ENCODE measurements at regions not wholly inside any gene's neighbourhood (a gene's known extent, or its start where the extent isn't known, plus 50 kb on each side); places are given as distances from the start of the nearest gene placed in this dataset.
A peak's percentile ranks its signal among the peaks of the same experiment; 100 is the strongest.

DNA sequence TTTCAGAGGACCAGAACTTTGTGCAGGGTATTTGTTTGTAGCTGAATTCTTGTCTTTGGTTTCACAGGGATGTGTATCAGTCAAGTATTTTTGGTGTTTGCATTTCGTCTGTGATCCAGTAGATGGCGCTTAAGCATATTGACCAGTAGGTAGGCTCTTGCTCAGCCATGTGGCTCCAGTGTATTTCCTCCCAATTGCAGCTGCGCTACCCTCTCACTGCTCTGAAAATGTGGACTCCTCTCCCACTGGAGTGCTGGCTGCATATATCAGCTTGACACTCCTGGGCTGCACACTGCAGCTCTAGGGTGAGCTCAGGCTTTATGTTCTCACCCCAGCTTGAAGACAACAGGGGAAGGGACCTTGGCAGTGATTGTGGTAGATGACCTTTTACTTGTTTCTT is 1264.3 kb upstream of the ALCAM start:
- no peaks in the 10 kb centered on the region for H3K4me1 ChIP-seq
- H3K9me3 ChIP-seq, result no peaks in the 10 kb centered on the region
- no peaks in the 10 kb centered on the region for H3K27me3 ChIP-seq
- TF ChIP-seq, protein P1, sequence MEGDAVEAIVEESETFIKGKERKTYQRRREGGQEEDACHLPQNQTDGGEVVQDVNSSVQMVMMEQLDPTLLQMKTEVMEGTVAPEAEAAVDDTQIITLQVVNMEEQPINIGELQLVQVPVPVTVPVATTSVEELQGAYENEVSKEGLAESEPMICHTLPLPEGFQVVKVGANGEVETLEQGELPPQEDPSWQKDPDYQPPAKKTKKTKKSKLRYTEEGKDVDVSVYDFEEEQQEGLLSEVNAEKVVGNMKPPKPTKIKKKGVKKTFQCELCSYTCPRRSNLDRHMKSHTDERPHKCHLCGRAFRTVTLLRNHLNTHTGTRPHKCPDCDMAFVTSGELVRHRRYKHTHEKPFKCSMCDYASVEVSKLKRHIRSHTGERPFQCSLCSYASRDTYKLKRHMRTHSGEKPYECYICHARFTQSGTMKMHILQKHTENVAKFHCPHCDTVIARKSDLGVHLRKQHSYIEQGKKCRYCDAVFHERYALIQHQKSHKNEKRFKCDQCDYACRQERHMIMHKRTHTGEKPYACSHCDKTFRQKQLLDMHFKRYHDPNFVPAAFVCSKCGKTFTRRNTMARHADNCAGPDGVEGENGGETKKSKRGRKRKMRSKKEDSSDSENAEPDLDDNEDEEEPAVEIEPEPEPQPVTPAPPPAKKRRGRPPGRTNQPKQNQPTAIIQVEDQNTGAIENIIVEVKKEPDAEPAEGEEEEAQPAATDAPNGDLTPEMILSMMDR (IDR thresholded peaks at IDR 0.05), result peak; percentile 42
- intact Hi-C loops (cut with DNase I), result no loop called here
- H3K4me3 ChIP-seq, result no peak overlapping the region
- H3K27ac ChIP-seq, result no peak overlapping the region
- no peaks in the 10 kb centered on the region for H3K36me3 ChIP-seq
- ATAC-seq (peak; percentile 71), DNase-seq (peak; percentile 36)

DNA sequence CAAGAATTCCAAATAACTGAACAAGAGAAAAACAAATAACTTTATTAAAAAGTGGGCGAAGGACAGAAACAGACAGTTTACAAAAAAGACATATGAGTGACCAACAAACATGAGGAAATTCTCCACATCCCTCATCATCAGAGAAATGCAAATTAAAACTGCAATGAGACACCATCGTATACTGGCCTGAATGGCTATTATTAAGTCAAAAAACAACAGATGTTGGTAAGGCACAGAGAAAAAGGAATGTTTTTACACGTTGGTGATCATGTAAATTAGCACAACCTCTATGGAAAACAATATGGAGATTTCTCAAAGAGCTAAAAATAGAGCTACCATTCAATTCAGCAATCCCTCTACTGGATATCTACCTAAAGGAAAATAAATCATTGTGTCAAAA is 1260.4 kb upstream of the ALCAM start:
- no peak overlapping the region for H3K27ac ChIP-seq
- no peak overlapping the region for H3K4me3 ChIP-seq
- ATAC-seq (no peak), DNase-seq (no peak)
- no peaks in the 10 kb centered on the region for H3K9me3 ChIP-seq
- intact Hi-C loops (cut with DNase I), result no loop called here
- H3K27me3 ChIP-seq, result no peaks in the 10 kb centered on the region
- TF ChIP-seq, protein P1 (IDR thresholded peaks at IDR 0.05), result no peak
- no peaks in the 10 kb centered on the region for H3K4me1 ChIP-seq
- no peaks in the 10 kb centered on the region for H3K36me3 ChIP-seq

DNA sequence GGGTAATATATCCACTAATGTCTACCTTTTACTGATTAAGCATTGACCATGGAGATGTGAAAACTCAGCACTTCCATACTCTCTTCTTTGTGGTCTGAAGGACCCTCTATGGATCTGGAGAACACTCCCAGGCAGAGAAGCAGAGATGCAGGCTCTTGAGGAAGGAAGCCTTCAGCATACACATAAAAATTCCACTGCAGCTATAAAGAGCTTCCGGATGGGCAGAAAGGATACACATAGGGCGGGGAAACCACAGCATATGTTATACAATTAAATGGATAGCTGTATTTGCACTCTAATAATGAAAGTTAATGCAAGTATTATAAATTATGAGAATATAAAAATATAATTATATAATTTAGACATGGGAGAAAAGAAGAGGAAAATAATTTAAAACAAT is 1258.2 kb upstream of the ALCAM start:
- intact Hi-C loops (cut with DNase I), result no loop called here
- no peak overlapping the region for H3K27ac ChIP-seq
- no peaks in the 10 kb centered on the region for H3K4me1 ChIP-seq

DNA sequence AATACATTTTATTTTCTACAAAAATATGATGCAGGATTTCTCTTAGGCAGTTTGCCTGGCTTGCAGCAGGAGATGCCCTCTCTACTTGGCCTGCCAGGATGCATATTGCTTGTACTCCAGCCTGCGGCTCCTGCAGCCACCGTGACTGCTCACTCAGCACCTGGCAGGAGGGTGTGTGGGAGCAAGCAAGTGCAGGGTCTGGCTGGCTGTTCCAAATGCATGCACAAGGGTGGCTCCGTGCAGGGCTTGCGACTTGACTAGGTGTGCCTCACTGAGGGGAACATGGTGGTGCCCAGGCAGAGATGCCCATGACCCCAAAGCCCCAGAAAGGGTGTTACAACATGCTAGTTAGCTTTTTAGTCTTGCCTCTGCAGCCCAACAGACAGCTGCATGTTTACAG is 1240.2 kb upstream of the ALCAM start:
- H3K4me1 ChIP-seq, result no peaks in the 10 kb centered on the region
- ATAC-seq (no peak), DNase-seq (peak; percentile 33)
- TF ChIP-seq, protein P1 (IDR thresholded peaks at IDR 0.05), result no peak
- no peak overlapping the region for H3K4me3 ChIP-seq
- H3K9me3 ChIP-seq, result no peaks in the 10 kb centered on the region
- H3K27me3 ChIP-seq, result no peaks in the 10 kb centered on the region
- no peaks in the 10 kb centered on the region for H3K36me3 ChIP-seq
- no peak overlapping the region for H3K27ac ChIP-seq
- intact Hi-C loops (cut with DNase I), result no loop called here

More for the DNA sequence above, 1258.2 kb upstream of the ALCAM start:
- no peak overlapping the region for H3K4me3 ChIP-seq
- ATAC-seq (no peak), DNase-seq (no peak)
- TF ChIP-seq, protein P1 (IDR thresholded peaks at IDR 0.05), result no peak
- H3K27me3 ChIP-seq, result no peaks in the 10 kb centered on the region
- H3K36me3 ChIP-seq, result no peaks in the 10 kb centered on the region
- no peaks in the 10 kb centered on the region for H3K9me3 ChIP-seq

DNA sequence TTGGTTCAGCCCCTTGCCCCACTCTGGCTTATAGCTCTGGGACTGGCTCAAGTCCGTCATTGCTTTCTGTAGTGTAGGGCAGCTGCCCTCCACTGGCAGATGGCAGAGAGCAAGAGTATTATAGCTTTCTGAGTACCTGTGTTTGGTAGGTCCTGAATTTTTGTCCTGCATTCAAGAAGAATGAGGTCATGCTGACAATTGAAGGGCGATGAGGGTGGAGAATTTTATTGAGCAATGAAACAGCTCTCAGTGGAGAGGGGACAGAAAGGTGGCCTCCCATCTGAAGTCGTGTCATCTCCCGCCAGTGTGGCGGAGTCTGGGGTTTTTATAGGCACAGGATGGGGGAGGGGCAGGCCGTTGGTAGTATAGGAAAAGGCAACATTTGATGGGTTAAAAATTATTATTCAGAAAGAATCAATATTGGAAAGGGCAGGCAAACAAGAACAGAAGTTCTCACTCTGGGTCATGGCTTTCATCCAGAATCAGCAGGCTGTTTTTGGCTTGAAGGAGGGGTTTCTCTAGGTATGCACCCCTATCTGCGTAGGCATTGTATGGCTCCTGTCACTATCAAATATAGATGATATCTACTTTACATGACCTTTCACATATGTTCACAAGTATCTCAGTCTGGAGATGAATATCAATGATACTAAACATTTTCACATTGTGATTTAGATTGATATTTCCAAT is 1239.7 kb upstream of the ALCAM start:
- ATAC-seq, result no peak
- no peak for DNase-seq
- Histone ChIP-seq H3K27ac (no peak overlapping the region), H3K36me3 (no peaks in the 10 kb centered on the region), H3K27me3 (no peaks in the 10 kb centered on the region), H3K9me3 (no peaks in the 10 kb centered on the region), H3K4me1 (no peaks in the 10 kb centered on the region), H3K4me3 (no peak overlapping the region)
- TF ChIP-seq, protein P1 (IDR thresholded peaks at IDR 0.05), result no peak
- intact Hi-C loops (cut with DNase I), result no loop called here

DNA sequence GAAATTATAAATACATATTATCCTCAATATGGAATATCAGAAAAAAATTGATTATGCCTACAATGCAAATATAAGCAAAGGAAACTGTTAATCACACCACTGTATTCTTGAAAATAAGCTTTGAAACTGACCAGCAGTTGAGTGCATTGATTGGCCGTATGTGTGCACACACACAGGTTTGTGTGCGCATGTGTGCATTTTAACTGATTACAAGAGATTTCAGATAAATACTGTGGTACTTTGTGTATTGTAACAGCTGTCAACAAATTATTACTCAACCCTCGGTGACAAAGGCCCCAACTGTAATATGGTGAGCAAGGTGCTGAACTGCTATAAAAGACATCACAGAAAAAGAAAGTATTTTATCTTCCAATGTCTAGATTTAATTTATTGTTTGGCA is 1238.9 kb upstream of the ALCAM start:
- Histone ChIP-seq H3K4me3 (no peak overlapping the region), H3K4me1 (no peaks in the 10 kb centered on the region), H3K9me3 (no peaks in the 10 kb centered on the region), H3K27ac (no peak overlapping the region), H3K27me3 (no peaks in the 10 kb centered on the region), H3K36me3 (no peaks in the 10 kb centered on the region)
- intact Hi-C loops (cut with DNase I), result no loop called here
- ATAC-seq (no peak), DNase-seq (no peak)
- TF ChIP-seq, protein P1 (IDR thresholded peaks at IDR 0.05), result no peak

Measured in upper lobe of right lung (tissue), 1 donor.